ENCODE measurements at regions not wholly inside any gene's neighbourhood (a gene's known extent, or its start where the extent isn't known, plus 50 kb on each side); places are given as distances from the start of the nearest gene placed in this dataset.

DNA sequence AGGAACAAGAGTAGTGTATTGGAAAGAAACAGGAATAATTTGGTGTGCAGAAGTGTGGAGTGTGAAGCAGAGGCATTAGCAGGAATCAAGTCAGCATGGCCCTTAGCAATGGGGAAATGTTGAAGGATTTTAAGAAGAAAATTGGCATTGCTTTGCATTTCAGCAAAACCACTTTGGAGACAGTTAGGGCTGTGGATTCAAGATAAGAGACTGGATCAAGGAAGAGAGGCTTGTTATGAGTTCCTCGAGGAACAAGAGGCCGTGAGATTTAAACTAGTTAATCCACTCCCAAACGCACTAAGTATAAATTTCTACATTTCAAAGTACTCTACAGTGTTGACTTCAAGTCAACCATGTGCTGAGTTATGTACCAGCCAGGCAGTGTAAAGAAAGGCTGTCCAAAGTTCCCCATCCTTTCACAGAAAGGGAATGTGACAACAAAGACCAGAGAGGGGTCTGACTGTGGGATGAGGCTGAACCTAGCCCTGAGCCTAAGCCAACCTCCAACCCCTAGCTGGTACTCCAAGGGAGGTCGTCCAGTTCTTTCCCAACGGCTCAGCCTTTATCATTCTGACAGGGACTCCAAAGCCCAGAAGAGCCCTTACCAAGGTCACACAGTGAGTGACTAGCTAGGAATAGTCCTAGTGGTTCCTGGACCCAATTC is 91.2 kb upstream of the BMP4 start:
- TF ChIP-seq, protein P1, sequence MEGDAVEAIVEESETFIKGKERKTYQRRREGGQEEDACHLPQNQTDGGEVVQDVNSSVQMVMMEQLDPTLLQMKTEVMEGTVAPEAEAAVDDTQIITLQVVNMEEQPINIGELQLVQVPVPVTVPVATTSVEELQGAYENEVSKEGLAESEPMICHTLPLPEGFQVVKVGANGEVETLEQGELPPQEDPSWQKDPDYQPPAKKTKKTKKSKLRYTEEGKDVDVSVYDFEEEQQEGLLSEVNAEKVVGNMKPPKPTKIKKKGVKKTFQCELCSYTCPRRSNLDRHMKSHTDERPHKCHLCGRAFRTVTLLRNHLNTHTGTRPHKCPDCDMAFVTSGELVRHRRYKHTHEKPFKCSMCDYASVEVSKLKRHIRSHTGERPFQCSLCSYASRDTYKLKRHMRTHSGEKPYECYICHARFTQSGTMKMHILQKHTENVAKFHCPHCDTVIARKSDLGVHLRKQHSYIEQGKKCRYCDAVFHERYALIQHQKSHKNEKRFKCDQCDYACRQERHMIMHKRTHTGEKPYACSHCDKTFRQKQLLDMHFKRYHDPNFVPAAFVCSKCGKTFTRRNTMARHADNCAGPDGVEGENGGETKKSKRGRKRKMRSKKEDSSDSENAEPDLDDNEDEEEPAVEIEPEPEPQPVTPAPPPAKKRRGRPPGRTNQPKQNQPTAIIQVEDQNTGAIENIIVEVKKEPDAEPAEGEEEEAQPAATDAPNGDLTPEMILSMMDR (IDR thresholded peaks at IDR 0.05): no peak
- Mint-ChIP-seq H3K27me3 (ENCODE audit: low read depth in 2 of 2) (no peaks in the 10 kb centered on the region), H3K36me3 (no peaks in the 10 kb centered on the region), H3K4me3 (no peak overlapping the region), H3K27ac (no peak overlapping the region), H3K4me1 (no peaks in the 10 kb centered on the region), H3K9me3 (peaks cover 6 to 8% of the 10 kb centered on the region in 2 donors)
- H3K4me3 ChIP-seq (ENCODE audit: low read length): no peak overlapping the region
- no peak overlapping the region for H3K27ac ChIP-seq (ENCODE audit: low read length)
- no peaks in the 10 kb centered on the region for H3K36me3 ChIP-seq (ENCODE audit: control insufficient read depth, insufficient read depth, low read length)
- H3K4me1 ChIP-seq (ENCODE audit: control insufficient read depth, insufficient read depth, low read length): no peaks in the 10 kb centered on the region
- WGBS (ENCODE audit: insufficient coverage): 82% methylated on average over 5 of the region's 5 CpGs
- no peaks in the 10 kb centered on the region for H3K9me3 ChIP-seq (ENCODE audit: control insufficient read depth, insufficient read depth, low read length)
- DNase-seq (no peak), ATAC-seq (no peak)
- no peaks in the 10 kb centered on the region for H3K27me3 ChIP-seq (ENCODE audit: control insufficient read depth, insufficient read depth, low read length)
- intact Hi-C loops (cut with micrococcal nuclease): no loop called here

DNA sequence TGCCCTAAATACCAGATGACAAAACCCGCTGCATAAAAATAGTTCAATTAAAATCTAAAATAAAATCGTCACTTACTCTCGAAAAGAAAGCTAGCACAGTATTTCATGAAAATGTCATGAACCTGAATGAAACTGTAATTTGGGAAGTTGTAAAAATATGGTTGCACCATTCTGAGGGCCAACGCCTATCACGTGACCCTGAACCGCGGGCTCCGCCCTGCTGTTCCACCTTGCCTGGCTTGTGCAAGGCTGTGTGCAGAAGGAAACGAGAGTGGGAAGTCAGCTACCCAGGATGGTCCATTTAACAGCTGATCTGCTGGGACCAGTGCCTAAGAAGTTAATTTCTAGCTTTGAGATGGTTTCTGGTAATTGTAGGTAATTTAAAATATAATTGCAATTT is 91.7 kb upstream of the BMP4 start:
- Mint-ChIP-seq H3K4me1 (no peaks in the 10 kb centered on the region), H3K9me3 (peaks cover 6 to 8% of the 10 kb centered on the region in 2 donors), H3K4me3 (no peak overlapping the region), H3K27me3 (ENCODE audit: low read depth in 2 of 2) (no peaks in the 10 kb centered on the region), H3K27ac (no peak overlapping the region), H3K36me3 (no peaks in the 10 kb centered on the region)
- Histone ChIP-seq H3K9me3 (ENCODE audit: control insufficient read depth, insufficient read depth, low read length) (no peaks in the 10 kb centered on the region), H3K4me3 (ENCODE audit: low read length) (no peak overlapping the region), H3K36me3 (ENCODE audit: control insufficient read depth, insufficient read depth, low read length) (no peaks in the 10 kb centered on the region), H3K27ac (ENCODE audit: low read length) (no peak overlapping the region), H3K4me1 (ENCODE audit: control insufficient read depth, insufficient read depth, low read length) (no peaks in the 10 kb centered on the region), H3K27me3 (ENCODE audit: control insufficient read depth, insufficient read depth, low read length) (no peaks in the 10 kb centered on the region)
- DNase-seq (no peak), ATAC-seq (no peak)
- WGBS (ENCODE audit: insufficient coverage): 94% methylated on average over 8 of the region's 9 CpGs
- intact Hi-C loops (cut with micrococcal nuclease): no loop called here
- TF ChIP-seq, protein P1 (IDR thresholded peaks at IDR 0.05): no peak

DNA sequence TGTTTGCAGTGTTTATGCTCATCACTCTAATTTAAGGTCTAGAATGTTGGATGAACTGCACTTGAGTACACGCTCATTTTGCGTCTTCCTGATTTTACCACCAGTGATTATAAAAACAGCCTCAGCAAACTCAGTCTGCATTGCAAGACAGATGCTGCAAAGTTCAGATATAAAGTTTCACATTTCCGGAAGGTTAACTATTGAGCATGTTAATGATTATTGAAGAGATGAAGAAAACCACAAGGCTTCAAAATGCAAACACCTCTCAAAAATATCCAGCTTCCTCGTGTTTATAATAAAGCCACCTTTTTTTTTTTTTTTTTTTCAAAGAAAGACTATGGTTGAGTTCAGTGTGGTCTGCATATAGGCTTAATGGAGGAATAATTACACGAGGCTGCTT is 92.1 kb upstream of the BMP4 start:
- Mint-ChIP-seq H3K36me3 (no peaks in the 10 kb centered on the region), H3K4me1 (no peaks in the 10 kb centered on the region), H3K27me3 (ENCODE audit: low read depth in 2 of 2) (no peaks in the 10 kb centered on the region), H3K4me3 (no peak overlapping the region), H3K27ac (no peak overlapping the region), H3K9me3 (peaks cover 6 to 8% of the 10 kb centered on the region in 2 donors)
- 83% methylated on average over 3 of the region's 5 CpGs for WGBS (ENCODE audit: insufficient coverage)
- Histone ChIP-seq H3K36me3 (ENCODE audit: control insufficient read depth, insufficient read depth, low read length) (no peaks in the 10 kb centered on the region), H3K9me3 (ENCODE audit: control insufficient read depth, insufficient read depth, low read length) (no peaks in the 10 kb centered on the region), H3K27ac (ENCODE audit: low read length) (no peak overlapping the region), H3K4me3 (ENCODE audit: low read length) (no peak overlapping the region), H3K4me1 (ENCODE audit: control insufficient read depth, insufficient read depth, low read length) (no peaks in the 10 kb centered on the region), H3K27me3 (ENCODE audit: control insufficient read depth, insufficient read depth, low read length) (no peaks in the 10 kb centered on the region)
- no peak for ATAC-seq
- TF ChIP-seq, protein P1 (IDR thresholded peaks at IDR 0.05): no peak
- intact Hi-C loops (cut with micrococcal nuclease): no loop called here
- DNase-seq: no peak

DNA sequence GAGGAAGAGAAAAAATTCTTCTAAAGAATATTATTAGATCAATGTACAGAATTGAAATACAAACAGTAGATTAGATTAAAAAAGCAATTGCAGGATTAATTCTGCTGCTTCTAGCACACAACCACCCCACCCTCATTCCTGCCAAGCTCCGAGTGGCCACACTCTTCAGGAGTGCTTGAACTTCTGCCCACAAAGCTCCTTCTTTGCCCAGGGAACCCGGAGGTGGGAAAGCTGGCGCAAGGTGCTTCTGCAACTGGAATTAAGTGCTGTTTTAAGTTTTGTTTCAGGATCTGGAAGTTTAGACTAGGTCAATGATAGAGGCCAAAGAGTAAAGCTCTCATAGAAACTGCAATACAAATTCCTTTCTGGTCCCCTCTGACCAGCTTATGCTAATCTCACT is 94.1 kb upstream of the BMP4 start:
- H3K27me3 Mint-ChIP-seq (ENCODE audit: low read depth in 2 of 2): no peaks in the 10 kb centered on the region

More for the DNA sequence above, 94.1 kb upstream of the BMP4 start:
- intact Hi-C loops (cut with micrococcal nuclease): no loop called here
- Mint-ChIP-seq H3K4me3 (no peak overlapping the region), H3K36me3 (no peaks in the 10 kb centered on the region), H3K27ac (no peak overlapping the region), H3K4me1 (no peaks in the 10 kb centered on the region), H3K9me3 (peaks cover 8% of the 10 kb centered on the region in 2 donors)
- no peak for DNase-seq
- H3K36me3 ChIP-seq (ENCODE audit: control insufficient read depth, insufficient read depth, low read length): no peaks in the 10 kb centered on the region
- TF ChIP-seq, protein P1 (IDR thresholded peaks at IDR 0.05): no peak
- H3K4me3 ChIP-seq (ENCODE audit: low read length): no peak overlapping the region
- no peaks in the 10 kb centered on the region for H3K9me3 ChIP-seq (ENCODE audit: control insufficient read depth, insufficient read depth, low read length)
- H3K27me3 ChIP-seq (ENCODE audit: control insufficient read depth, insufficient read depth, low read length): no peaks in the 10 kb centered on the region
- ATAC-seq: no peak
- no peaks in the 10 kb centered on the region for H3K4me1 ChIP-seq (ENCODE audit: control insufficient read depth, insufficient read depth, low read length)
- WGBS (ENCODE audit: insufficient coverage): 85% methylated on average over 3 of the region's 3 CpGs
- no peak overlapping the region for H3K27ac ChIP-seq (ENCODE audit: low read length)
